ENCODE measurements at regions not wholly inside any gene's neighbourhood (a gene's known extent, or its start where the extent isn't known, plus 50 kb on each side); places are given as distances from the start of the nearest gene placed in this dataset.

GRCh38 chr1:157893686-157894085 is 52.1 kb upstream of the CD5L start:
- Histone ChIP-seq H3K4me2 (ENCODE audit: extremely low read depth, insufficient read depth, low read length) (no peak overlapping the region), H3K9ac (ENCODE audit: insufficient read depth, low read length) (no peak overlapping the region), H3K9me3 (ENCODE audit: control insufficient read depth, insufficient read depth, low read depth, low read length) (no peaks in the 10 kb centered on the region), H4K20me1 (ENCODE audit: control insufficient read depth, extremely low read depth, insufficient read depth, low read length) (no peaks in the 10 kb centered on the region), H3K27ac (ENCODE audit: insufficient read depth, low read length) (no peak overlapping the region), H3K4me3 (replicated peaks in 1 of 4; ENCODE audit: control extremely low read depth in 1 of 4, insufficient read depth in 1 of 4, low read depth in 3 of 4, low read length in 4 of 4) (no peak overlapping the region), H3K79me2 (ENCODE audit: control insufficient read depth, insufficient read depth, low read length) (no peaks in the 10 kb centered on the region), H2AFZ (ENCODE audit: low read length) (no peak overlapping the region), H3K36me3 (ENCODE audit: control insufficient read depth, insufficient read depth, low read length) (no peaks in the 10 kb centered on the region), H3K27me3 (ENCODE audit: control insufficient read depth, insufficient read depth, low read length) (no peaks in the 10 kb centered on the region), H3K4me1 (ENCODE audit: control insufficient read depth, extremely low read depth, insufficient read depth, low read length) (no peaks in the 10 kb centered on the region)
- no peak for DNase-seq (ENCODE audit: low read depth in 2 of 2)
- no peak for TF ChIP-seq CTCF (conservative IDR thresholded peaks at IDR 0.05 in 1 of 2, IDR thresholded peaks at IDR 0.05 in 1 of 2; ENCODE audit: low read depth in 1 of 2, low read length in 2 of 2)
- no peak for TF ChIP-seq EZH2 (IDR thresholded peaks at IDR 0.05; ENCODE audit: low read length, missing control alignments)

GRCh38 chr1:157894613-157895165 is 53.1 kb upstream of the CD5L start:
- no peaks in the 10 kb centered on the region for H3K9me3 ChIP-seq (ENCODE audit: control insufficient read depth, insufficient read depth, low read depth, low read length)
- no peak for DNase-seq (ENCODE audit: low read depth in 2 of 2)
- no peaks in the 10 kb centered on the region for H3K36me3 ChIP-seq (ENCODE audit: control insufficient read depth, insufficient read depth, low read length)
- no peak overlapping the region for H3K4me3 ChIP-seq (replicated peaks in 1 of 4; ENCODE audit: control extremely low read depth in 1 of 4, insufficient read depth in 1 of 4, low read depth in 3 of 4, low read length in 4 of 4)
- H2AFZ ChIP-seq (ENCODE audit: low read length) = no peak overlapping the region
- no peak overlapping the region for H3K4me2 ChIP-seq (ENCODE audit: extremely low read depth, insufficient read depth, low read length)
- H3K27ac ChIP-seq (ENCODE audit: insufficient read depth, low read length) = no peak overlapping the region
- no peaks in the 10 kb centered on the region for H3K79me2 ChIP-seq (ENCODE audit: control insufficient read depth, insufficient read depth, low read length)
- H3K27me3 ChIP-seq (ENCODE audit: control insufficient read depth, insufficient read depth, low read length) = no peaks in the 10 kb centered on the region
- no peak overlapping the region for H3K9ac ChIP-seq (ENCODE audit: insufficient read depth, low read length)
- TF ChIP-seq CTCF (conservative IDR thresholded peaks at IDR 0.05 in 1 of 2, IDR thresholded peaks at IDR 0.05 in 1 of 2; ENCODE audit: low read depth in 1 of 2, low read length in 2 of 2) (no peak), EZH2 (IDR thresholded peaks at IDR 0.05; ENCODE audit: low read length, missing control alignments) (no peak)
- H3K4me1 ChIP-seq (ENCODE audit: control insufficient read depth, extremely low read depth, insufficient read depth, low read length) = no peaks in the 10 kb centered on the region
- H4K20me1 ChIP-seq (ENCODE audit: control insufficient read depth, extremely low read depth, insufficient read depth, low read length) = no peaks in the 10 kb centered on the region

GRCh38 chr1:157910270-157910669 is 68.7 kb upstream of the CD5L start:
- no peak overlapping the region for H3K4me3 ChIP-seq (replicated peaks in 1 of 4; ENCODE audit: control extremely low read depth in 1 of 4, insufficient read depth in 1 of 4, low read depth in 3 of 4, low read length in 4 of 4)
- no peak overlapping the region for H3K4me2 ChIP-seq (ENCODE audit: extremely low read depth, insufficient read depth, low read length)
- H3K27ac ChIP-seq (ENCODE audit: insufficient read depth, low read length) = no peak overlapping the region
- H4K20me1 ChIP-seq (ENCODE audit: control insufficient read depth, extremely low read depth, insufficient read depth, low read length) = no peaks in the 10 kb centered on the region
- no peaks in the 10 kb centered on the region for H3K36me3 ChIP-seq (ENCODE audit: control insufficient read depth, insufficient read depth, low read length)
- H2AFZ ChIP-seq (ENCODE audit: low read length) = no peak overlapping the region
- H3K27me3 ChIP-seq (ENCODE audit: control insufficient read depth, insufficient read depth, low read length) = no peaks in the 10 kb centered on the region
- H3K9me3 ChIP-seq (ENCODE audit: control insufficient read depth, insufficient read depth, low read depth, low read length) = no peaks in the 10 kb centered on the region
- TF ChIP-seq EZH2 (IDR thresholded peaks at IDR 0.05; ENCODE audit: low read length, missing control alignments) = no peak
- no peaks in the 10 kb centered on the region for H3K79me2 ChIP-seq (ENCODE audit: control insufficient read depth, insufficient read depth, low read length)
- H3K9ac ChIP-seq (ENCODE audit: insufficient read depth, low read length) = no peak overlapping the region
- no peaks in the 10 kb centered on the region for H3K4me1 ChIP-seq (ENCODE audit: control insufficient read depth, extremely low read depth, insufficient read depth, low read length)
- no peak for DNase-seq (ENCODE audit: low read depth in 2 of 2)
